T-helper 17 cell (primary cell): ENCODE measurements at regions not wholly inside any gene's neighbourhood (a gene's known extent, or its start where the extent isn't known, plus 50 kb on each side); places are given as distances from the start of the nearest gene placed in this dataset.

Source experiments
- ATAC-seq: fragments of 150-1000 bp; cut with Tn5 transposase; 2 replicates; pipeline ENCODE4 v1.10.0; 2021; ENCODE audit warnings: mild to moderate bottlenecking, moderate library complexity
- DNase-seq, 3 donors: peaks; one replicate each; pipeline versions ENCODE4 v3.0.0 to v3.0.0-alpha.2; 2020 to 2021
- H3K9me3 ChIP-seq: one replicate; pipeline ENCODE4 v1.7.0; 2013; ENCODE audit warnings: low read length, mild to moderate bottlenecking; ENCODE audit not compliant: control insufficient read depth, poor library complexity, severe bottlenecking
- H3K27ac Mint-ChIP-seq: one replicate; pipeline ENCODE4 v1.8.0; 2022; ENCODE audit warnings: mild to moderate bottlenecking, moderate library complexity, mixed read lengths
- H3K27me3 Mint-ChIP-seq: one replicate; pipeline ENCODE4 v1.8.0; 2022; ENCODE audit warnings: mixed read lengths
- H3K36me3 Mint-ChIP-seq: one replicate; pipeline ENCODE4 v1.8.0; 2022; ENCODE audit warnings: low read depth, mixed read lengths
- H3K4me1 Mint-ChIP-seq: one replicate; pipeline ENCODE4 v1.8.0; 2022; ENCODE audit warnings: mild to moderate bottlenecking, mixed read lengths
- H3K4me3 Mint-ChIP-seq: one replicate; pipeline ENCODE4 v1.8.0; 2022; ENCODE audit warnings: mild to moderate bottlenecking, moderate library complexity, mixed read lengths

DNA sequence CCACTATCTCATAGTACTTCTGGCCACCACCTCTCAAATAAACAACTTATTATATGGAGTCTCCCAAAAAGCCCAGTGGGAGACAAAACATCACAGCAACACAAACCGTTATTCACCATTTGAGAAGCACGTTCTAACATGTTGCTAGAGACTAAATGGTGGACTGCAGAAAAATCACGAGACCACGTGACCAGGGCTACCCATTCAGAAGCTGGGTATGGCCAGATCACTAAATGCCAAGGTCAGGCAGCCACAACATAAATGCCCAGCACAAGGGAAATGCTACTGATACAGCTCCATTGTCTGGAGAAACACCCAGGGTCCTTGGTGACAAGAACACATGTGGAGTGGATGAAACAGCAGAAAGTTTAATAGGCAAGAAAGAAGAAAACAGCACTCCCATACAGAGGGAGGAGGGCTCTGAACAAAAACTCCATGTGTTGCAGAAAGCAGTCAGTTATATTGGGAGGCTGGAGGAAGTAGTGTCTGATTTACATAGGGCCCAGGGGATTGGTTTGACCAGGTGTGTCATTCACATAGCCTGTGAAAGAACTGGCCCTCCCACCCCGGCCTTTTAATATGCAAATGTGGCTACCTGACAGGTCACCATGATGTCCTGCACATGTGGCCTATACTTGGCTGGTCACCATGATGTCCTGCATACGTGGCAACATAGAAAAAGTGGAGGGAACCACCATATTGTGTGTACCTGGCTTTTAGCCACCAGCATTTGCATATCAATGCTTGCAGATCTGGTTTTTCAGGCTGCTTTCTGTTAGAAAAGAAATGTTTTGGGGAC is 97.2 kb downstream of the TRIM36 start:
- H3K27me3 Mint-ChIP-seq = peaks cover 48% of the 10 kb centered on the region
- no peak overlapping the region for H3K27ac Mint-ChIP-seq
- H3K9me3 ChIP-seq = no peaks in the 10 kb centered on the region
- DNase-seq = no peak
- H3K4me3 Mint-ChIP-seq = no peak overlapping the region
- H3K36me3 Mint-ChIP-seq = no peaks in the 10 kb centered on the region
- ATAC-seq = no peak
- peaks cover 8% of the 10 kb centered on the region for H3K4me1 Mint-ChIP-seq

DNA sequence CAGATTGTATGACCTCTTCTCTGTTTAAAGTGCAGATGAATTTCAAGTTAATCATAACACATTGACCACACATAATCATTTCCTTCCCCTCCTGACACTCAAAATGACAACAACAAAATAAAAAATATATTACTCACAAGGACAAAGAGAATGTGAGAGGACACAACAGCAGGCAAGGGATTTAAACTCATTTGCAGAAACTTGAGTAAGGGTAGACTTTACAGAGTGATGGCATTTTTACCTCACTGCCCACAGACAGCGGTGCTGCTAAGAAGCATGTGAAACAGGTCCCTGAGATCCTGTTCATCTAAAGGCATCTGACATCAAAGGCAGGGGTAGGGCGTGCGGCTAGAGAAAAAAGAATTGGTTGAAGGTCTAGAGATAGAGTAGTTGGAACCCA is 99.0 kb downstream of the TRIM36 start:
- no peak overlapping the region for H3K27ac Mint-ChIP-seq
- H3K4me3 Mint-ChIP-seq = no peak overlapping the region
- ATAC-seq (no peak), DNase-seq (no peak)
- H3K36me3 Mint-ChIP-seq = no peaks in the 10 kb centered on the region
- peaks cover 48% of the 10 kb centered on the region for H3K27me3 Mint-ChIP-seq
- H3K9me3 ChIP-seq = no peaks in the 10 kb centered on the region
- peaks cover 8% of the 10 kb centered on the region for H3K4me1 Mint-ChIP-seq

DNA sequence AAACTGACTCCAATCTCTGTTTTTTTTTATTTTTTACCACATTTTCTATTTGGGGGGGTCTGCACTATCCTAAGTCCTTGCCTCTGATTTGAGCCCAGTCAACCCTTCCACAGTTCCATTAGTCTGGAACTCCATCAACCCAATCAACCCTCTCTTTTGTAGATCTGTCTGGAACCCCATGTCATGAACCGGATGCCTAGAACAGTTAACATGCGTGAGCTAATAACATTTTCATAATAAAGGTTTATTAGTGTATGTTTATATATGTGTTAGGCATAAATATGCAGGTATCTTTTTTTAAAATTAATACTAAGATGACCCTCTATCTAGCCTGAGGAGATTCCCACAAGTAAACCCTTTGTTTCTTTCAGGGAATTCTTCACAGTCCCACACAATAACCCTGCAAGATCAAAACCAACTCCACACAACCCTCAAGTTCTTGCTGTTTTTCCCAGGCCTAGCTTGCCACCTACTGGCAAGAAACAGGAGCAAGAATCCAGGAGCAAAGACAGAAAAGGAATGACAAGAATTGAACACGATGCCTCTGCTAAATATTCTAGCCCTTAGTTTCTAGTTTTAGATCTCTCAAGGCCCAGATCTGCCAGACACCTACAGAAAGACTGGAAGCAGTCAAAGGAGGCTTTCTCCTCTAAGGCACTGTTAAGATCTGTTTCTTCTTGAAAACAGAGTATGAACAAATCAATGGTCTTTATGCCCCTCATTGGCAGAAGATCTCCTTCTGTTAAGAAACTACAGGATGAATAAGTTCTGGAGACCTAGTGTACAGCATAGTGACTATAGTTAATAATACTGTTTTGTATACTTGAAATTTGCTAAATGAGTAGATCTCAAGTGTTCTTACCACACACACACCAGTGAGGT is 100.4 kb downstream of the TRIM36 start:
- ATAC-seq = no peak
- no peak overlapping the region for H3K27ac Mint-ChIP-seq
- no peak for DNase-seq
- H3K4me1 Mint-ChIP-seq = peaks cover 8% of the 10 kb centered on the region
- no peaks in the 10 kb centered on the region for H3K36me3 Mint-ChIP-seq
- no peaks in the 10 kb centered on the region for H3K9me3 ChIP-seq
- no peak overlapping the region for H3K4me3 Mint-ChIP-seq
- H3K27me3 Mint-ChIP-seq = peaks cover 42% of the 10 kb centered on the region

DNA sequence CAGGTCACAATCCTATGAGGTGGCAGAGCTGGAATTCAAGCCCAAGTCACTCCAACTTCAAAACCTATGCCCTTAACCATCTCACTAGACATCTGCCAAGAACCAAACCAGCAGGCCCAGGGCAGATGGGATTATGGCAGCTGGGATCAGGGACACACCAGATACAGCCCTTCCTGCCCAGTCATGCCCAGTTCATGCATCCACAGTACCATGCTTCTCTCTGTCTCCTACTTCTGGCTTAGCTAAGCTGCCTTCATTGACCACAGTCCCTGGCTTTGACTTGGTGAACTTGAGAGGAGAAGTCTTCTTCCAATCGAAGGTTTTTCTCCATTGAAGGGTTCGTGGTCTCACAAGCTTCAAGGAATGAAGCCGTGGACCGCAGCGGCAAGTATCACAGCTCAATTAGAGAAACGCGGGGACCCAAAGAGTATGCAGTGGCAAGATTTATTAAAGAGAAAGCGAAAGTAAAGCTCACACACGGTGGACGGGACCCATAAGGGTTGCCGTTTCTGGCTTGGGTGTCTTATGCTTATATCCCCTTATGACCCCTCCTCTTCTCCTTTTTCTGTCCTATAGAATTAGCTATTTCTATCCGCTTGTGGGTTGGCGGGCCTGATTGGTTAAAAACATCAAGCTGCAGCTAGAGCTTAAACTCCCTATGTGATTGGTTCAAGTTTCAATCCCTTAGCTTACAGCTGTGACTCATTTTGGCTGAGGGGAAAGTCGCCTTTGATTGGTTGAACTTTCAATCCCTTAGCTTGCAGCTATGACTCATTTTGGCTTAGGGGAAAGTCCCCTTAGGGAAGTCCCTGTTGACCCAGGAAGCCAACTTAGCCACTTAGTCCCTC is 101.2 kb downstream of the TRIM36 start:
- H3K27ac Mint-ChIP-seq = no peak overlapping the region
- peak; percentile 33 for ATAC-seq

DNA sequence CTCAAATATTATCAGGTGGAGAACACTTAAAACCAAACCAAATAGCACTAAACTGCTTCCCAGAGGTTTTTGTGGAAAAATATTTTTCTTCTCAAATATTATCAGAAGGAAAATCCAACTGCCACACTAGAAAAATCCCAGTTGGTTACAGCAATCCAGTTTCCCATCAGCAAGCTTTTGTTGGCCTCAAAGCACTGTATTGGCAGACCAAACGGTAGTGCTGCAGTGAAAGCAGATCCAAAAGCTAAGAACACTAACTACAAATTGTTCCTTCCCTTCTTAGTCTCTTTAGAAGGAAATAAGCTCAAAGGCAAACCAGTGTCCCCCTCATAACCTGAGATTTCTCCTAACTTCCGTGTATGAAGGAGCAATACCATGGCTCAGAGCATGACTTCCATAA is 105.3 kb downstream of the TRIM36 start:
- DNase-seq (no peak), ATAC-seq (no peak)
- H3K4me3 Mint-ChIP-seq = no peak overlapping the region
- peaks cover 8% of the 10 kb centered on the region for H3K4me1 Mint-ChIP-seq
- H3K36me3 Mint-ChIP-seq = no peaks in the 10 kb centered on the region
- H3K27ac Mint-ChIP-seq = no peak overlapping the region
- no peaks in the 10 kb centered on the region for H3K9me3 ChIP-seq
- H3K27me3 Mint-ChIP-seq = peaks cover 7% of the 10 kb centered on the region

More for the DNA sequence above, 101.2 kb downstream of the TRIM36 start:
- H3K4me3 Mint-ChIP-seq = peak overlapping the region; percentile 55
- DNase-seq = no peak
- peaks cover 38% of the 10 kb centered on the region for H3K27me3 Mint-ChIP-seq
- no peaks in the 10 kb centered on the region for H3K36me3 Mint-ChIP-seq
- peaks cover 8% of the 10 kb centered on the region for H3K4me1 Mint-ChIP-seq
- H3K9me3 ChIP-seq = no peaks in the 10 kb centered on the region

DNA sequence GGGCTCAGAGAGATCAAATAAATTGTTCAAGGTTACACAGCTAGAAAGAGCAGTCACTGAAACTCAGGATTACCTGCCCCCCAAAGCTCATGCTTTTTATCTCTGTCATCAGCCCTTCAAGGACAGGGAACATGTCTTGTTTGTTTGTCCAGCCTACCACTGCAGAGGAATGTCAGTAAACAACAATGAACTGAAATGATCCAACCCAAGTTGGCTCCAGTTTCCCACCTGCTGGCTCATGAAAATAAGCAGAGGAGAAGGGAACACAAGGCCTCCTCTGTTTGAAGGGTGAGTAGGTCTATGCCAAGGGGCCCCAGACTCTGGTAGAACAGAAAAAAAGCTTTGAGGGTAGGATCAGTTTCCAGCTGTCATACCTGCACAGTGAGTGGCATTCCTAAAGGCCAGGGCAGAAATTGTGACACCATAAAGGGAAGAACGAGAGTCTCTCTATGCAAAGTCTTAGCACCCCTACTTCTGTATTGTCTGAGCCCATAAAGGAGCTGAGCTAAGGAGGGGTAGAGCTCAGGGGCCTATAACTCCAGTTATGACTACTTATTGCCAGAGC is 115.2 kb downstream of the TRIM36 start:
- no peaks in the 10 kb centered on the region for H3K4me1 Mint-ChIP-seq
- H3K9me3 ChIP-seq = no peaks in the 10 kb centered on the region
- peaks cover 6% of the 10 kb centered on the region for H3K27me3 Mint-ChIP-seq
- DNase-seq = no peak
- H3K36me3 Mint-ChIP-seq = no peaks in the 10 kb centered on the region
- ATAC-seq = no peak
- no peak overlapping the region for H3K27ac Mint-ChIP-seq
- H3K4me3 Mint-ChIP-seq = no peak overlapping the region

DNA sequence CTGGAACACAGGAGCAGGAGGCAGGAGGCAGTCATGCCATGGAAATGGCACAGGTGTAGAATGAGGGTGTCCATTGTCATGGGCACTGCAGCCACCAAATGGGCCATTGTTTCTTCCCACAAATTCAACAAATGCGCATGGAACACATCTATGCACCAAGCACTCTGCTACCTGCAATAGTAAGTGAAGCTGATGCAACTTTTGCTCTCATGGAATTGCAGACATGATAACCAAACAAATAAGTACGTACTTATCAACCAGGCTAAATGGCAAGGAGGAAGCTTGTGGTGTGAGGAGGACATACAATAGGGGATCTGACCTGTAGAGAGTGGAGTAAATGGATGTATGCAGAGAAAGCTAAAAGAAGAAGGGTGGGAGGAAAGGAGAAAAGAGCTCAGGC is 116.8 kb downstream of the TRIM36 start:
- no peak for DNase-seq
- Mint-ChIP-seq H3K27me3 (no peaks in the 10 kb centered on the region), H3K4me1 (no peaks in the 10 kb centered on the region)

DNA sequence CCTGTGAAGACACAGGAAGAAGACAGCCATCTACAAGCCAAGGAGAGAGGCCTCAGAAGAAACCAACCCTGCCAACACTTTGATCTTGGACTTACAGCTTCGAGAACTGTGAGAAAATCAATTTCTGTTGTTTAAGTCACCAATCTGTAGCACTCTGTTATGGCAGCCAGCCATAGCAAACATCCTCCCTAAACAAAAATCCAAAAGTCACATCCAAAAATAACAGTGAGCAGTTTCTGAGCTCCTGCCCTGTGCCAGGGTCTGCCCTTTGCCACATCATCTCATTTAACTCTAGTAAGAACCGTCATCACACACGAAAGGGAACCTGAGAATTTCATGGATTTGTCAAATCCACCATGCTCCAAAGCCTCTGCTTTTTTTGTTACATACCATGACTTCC is 118.8 kb downstream of the TRIM36 start:
- no peak overlapping the region for H3K4me3 Mint-ChIP-seq
- no peaks in the 10 kb centered on the region for H3K36me3 Mint-ChIP-seq
- no peak for ATAC-seq
- H3K9me3 ChIP-seq = no peaks in the 10 kb centered on the region
- no peaks in the 10 kb centered on the region for H3K27me3 Mint-ChIP-seq
- DNase-seq = no peak
- H3K27ac Mint-ChIP-seq = no peak overlapping the region
- H3K4me1 Mint-ChIP-seq = no peaks in the 10 kb centered on the region

More for the DNA sequence above, 116.8 kb downstream of the TRIM36 start:
- Mint-ChIP-seq H3K27ac (no peak overlapping the region), H3K4me3 (no peak overlapping the region), H3K36me3 (no peaks in the 10 kb centered on the region)
- ATAC-seq = no peak
- H3K9me3 ChIP-seq = no peaks in the 10 kb centered on the region

DNA sequence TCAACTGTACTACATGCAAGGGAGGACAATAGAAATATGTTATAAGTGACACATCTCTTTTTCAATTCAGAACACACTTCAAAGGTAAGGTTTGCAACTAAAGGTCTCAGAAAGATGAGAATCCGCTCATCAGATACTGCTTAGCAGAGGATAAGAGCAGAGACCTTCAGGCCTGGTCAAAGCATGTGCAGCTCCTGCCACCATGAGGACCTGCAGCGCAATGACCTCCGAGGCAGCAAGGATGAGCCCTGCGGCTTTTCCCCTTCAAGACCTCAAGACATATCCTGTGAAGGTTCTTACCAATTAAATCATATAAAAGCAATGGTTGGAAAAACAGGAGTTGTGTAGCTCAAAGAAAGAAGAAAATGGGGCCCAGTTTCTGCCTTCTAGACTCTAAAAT is 135.8 kb downstream of the TRIM36 start:
- ATAC-seq (no peak), DNase-seq (no peak)
- Mint-ChIP-seq H3K27ac (no peak overlapping the region), H3K4me1 (no peaks in the 10 kb centered on the region), H3K27me3 (no peaks in the 10 kb centered on the region), H3K36me3 (no peaks in the 10 kb centered on the region), H3K4me3 (no peak overlapping the region)
- H3K9me3 ChIP-seq = no peaks in the 10 kb centered on the region

DNA sequence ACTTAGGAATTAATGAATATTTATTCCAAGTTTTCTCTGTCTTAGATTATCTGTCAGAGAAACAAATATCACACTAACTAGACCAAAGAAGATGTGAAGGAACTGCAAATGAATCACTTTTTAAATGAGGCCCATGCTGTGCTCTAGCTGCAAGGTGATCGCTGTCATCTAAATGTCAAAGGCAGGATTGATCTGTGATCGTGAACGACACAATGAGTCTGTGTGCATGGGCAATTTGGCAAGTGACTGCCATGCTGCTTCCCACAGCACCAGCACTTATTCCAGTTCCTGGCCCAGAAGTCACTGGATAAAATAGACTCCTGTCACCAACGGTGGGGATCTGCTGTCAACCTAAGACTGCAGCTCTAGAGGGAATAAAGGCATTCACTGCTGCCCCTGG is 141.2 kb downstream of the TRIM36 start:
- Mint-ChIP-seq H3K27me3 (peaks cover 6% of the 10 kb centered on the region), H3K4me1 (no peaks in the 10 kb centered on the region), H3K36me3 (no peaks in the 10 kb centered on the region)

DNA sequence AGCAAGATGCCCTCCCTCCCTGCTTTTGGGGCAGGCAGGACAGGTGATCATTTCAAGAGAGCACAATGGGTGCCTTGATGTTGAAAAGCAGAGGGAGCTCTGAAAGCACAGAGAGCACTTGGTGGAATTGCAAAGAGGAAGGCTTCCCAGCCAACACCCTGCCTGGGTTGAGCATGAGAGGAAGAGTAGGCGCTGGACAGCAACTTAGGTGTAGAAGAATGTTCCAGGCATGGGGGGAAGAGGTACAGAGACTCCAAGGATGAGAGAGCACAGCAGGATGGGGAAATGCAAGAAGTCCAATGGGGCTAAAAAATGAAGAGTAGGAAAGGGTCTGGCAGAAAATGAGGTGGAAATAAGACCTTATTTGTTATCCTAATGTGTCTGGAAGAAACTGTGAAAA is 144.8 kb downstream of the TRIM36 start:
- Mint-ChIP-seq H3K27me3 (peaks cover 6% of the 10 kb centered on the region), H3K4me3 (no peak overlapping the region), H3K27ac (no peak overlapping the region), H3K4me1 (no peaks in the 10 kb centered on the region), H3K36me3 (no peaks in the 10 kb centered on the region)
- no peaks in the 10 kb centered on the region for H3K9me3 ChIP-seq
- DNase-seq (no peak), ATAC-seq (no peak)

More for the DNA sequence above, 141.2 kb downstream of the TRIM36 start:
- H3K9me3 ChIP-seq = no peaks in the 10 kb centered on the region
- Mint-ChIP-seq H3K27ac (no peak overlapping the region), H3K4me3 (no peak overlapping the region)
- no peak for ATAC-seq
- no peak for DNase-seq

DNA sequence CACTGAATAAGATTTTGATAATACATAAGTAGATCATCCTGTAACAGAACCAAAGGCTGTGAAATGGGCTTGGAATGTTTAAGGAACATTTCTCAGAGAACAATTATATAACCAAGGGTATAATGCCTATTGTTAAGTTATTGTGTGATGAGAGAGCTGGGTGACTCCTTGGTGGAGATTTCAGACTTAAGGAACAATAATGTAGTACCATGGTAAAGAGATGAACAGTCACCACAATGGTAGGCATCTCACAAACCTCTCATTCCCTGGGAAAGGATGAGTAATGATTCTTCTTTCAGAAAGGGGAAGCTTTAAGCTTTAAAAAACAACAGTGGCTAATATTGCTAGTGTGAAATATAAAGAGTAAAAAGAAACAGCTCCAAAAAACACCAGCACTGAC is 147.4 kb downstream of the TRIM36 start:
- no peak for ATAC-seq
- H3K27me3 Mint-ChIP-seq = peaks cover 1% of the 10 kb centered on the region
- no peaks in the 10 kb centered on the region for H3K36me3 Mint-ChIP-seq
- H3K27ac Mint-ChIP-seq = no peak overlapping the region
- H3K9me3 ChIP-seq = no peaks in the 10 kb centered on the region
- no peak for DNase-seq
- no peaks in the 10 kb centered on the region for H3K4me1 Mint-ChIP-seq
- no peak overlapping the region for H3K4me3 Mint-ChIP-seq

DNA sequence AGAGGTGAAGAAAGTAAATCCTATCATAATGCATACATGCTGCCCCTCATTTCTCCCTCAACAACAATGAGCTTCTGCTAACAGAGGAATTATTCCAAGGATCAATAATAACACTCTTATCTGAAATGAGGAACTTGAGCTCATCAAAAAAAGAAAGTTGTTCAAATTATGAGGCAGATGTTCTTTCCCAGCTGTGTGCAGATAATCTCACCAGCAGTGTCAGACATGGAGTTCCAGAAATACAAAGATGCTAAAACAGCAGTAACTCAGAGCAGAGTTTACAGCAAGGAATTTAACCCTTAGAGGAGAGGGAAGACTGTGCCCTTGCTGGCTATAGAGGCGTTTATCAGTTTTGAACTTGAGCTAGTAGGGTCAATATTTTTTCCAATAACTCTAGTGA is 153.1 kb downstream of the TRIM36 start:
- H3K27ac Mint-ChIP-seq = no peak overlapping the region
- no peaks in the 10 kb centered on the region for H3K36me3 Mint-ChIP-seq
- H3K9me3 ChIP-seq = no peaks in the 10 kb centered on the region
- ATAC-seq (no peak), DNase-seq (no peak)
- H3K4me1 Mint-ChIP-seq = no peaks in the 10 kb centered on the region
- H3K4me3 Mint-ChIP-seq = no peak overlapping the region
- no peaks in the 10 kb centered on the region for H3K27me3 Mint-ChIP-seq
